ENCODE measurements at regions not wholly inside any gene's neighbourhood (a gene's known extent, or its start where the extent isn't known, plus 50 kb on each side); places are given as distances from the start of the nearest gene placed in this dataset.
A peak's percentile ranks its signal among the peaks of the same experiment; 100 is the strongest.

- no peak overlapping the region for H3T11ph ChIP-seq (ENCODE audit: low read length)
- no peak overlapping the region for H3K56ac ChIP-seq (ENCODE audit: insufficient read length, low read depth, low read length)
- no peaks in the 10 kb centered on the region for H3K36me3 Mint-ChIP-seq (ENCODE audit: insufficient read depth in 1 of 3, low read depth in 3 of 3)
- H3K4ac ChIP-seq (ENCODE audit: low read depth, low read length): no peak overlapping the region
- no peaks in the 10 kb centered on the region for H3K79me1 ChIP-seq (ENCODE audit: insufficient read depth, low read depth, low read length, poor library complexity, severe bottlenecking)
- no peak overlapping the region for H3K4me2 ChIP-seq (ENCODE audit: insufficient read depth, insufficient read length, low read length)
- H2BK15ac ChIP-seq (ENCODE audit: low read depth, low read length): no peak overlapping the region
- H2BK120ac ChIP-seq (ENCODE audit: low read depth, low read length, poor library complexity, severe bottlenecking): no peak overlapping the region
- no peak overlapping the region for H4K5ac ChIP-seq (ENCODE audit: insufficient read length, low read depth, low read length)
- no peak overlapping the region for H3K18ac ChIP-seq (ENCODE audit: insufficient read length, low read depth, low read length)
- H3K9me3 ChIP-seq (ENCODE audit: control insufficient read depth, low read depth, low read length): no peaks in the 10 kb centered on the region
- H2AK5ac ChIP-seq (ENCODE audit: insufficient read length, low read length): no peak overlapping the region
- no peak overlapping the region for H3K9ac ChIP-seq (ENCODE audit: extremely low read depth, insufficient read length, low read length)
- no peak overlapping the region for H4K8ac ChIP-seq (replicated peaks; ENCODE audit: insufficient read length, low read depth, low read length)
- H3K27ac Mint-ChIP-seq: 0 out of 7 replicates have a peak overlapping the region, but pooled peaks of 1 of the 3 experiments have one; percentile 15
- H2BK5ac ChIP-seq (ENCODE audit: insufficient read length, low read length): no peak overlapping the region
- H3K79me2 ChIP-seq (ENCODE audit: insufficient read depth, low read length): no peaks in the 10 kb centered on the region
- H2AFZ ChIP-seq (ENCODE audit: low read length): no peak overlapping the region
- no peak overlapping the region for H2BK12ac ChIP-seq (ENCODE audit: insufficient read length, low read depth, low read length)
- no peak overlapping the region for H3K4me3 Mint-ChIP-seq
- H3K4me1 ChIP-seq (ENCODE audit: insufficient read depth, low read length): no peaks in the 10 kb centered on the region
- no peak for DNase-seq
- H3K9me3 Mint-ChIP-seq: peaks cover 0 to 4% of the 10 kb centered on the region in 2 experiments; a peak in 3 of 5 replicates
- no peak overlapping the region for H2BK20ac ChIP-seq (ENCODE audit: low read depth, low read length, poor library complexity, severe bottlenecking)
- no peak overlapping the region for H3K14ac ChIP-seq (ENCODE audit: insufficient read depth, low read length)
- no peak overlapping the region for H3K27ac ChIP-seq (ENCODE audit: insufficient read length, low read depth, low read length)
- peaks cover 7 to 11% of the 10 kb centered on the region in 2 experiments for H3K4me1 Mint-ChIP-seq
- H3K27me3 Mint-ChIP-seq (ENCODE audit: low read depth): no peaks in the 10 kb centered on the region; the same call in 1 of the 2 replicates
- TF ChIP-seq CTCF (conservative IDR thresholded peaks at IDR 0.05): no peak
- no peaks in the 10 kb centered on the region for H3K27me3 ChIP-seq (ENCODE audit: insufficient read depth, low read length)
- H3K23ac ChIP-seq (ENCODE audit: insufficient read length, low read depth, low read length): no peak overlapping the region
- WGBS (ENCODE audit: extremely low coverage, insufficient read length, low lambda C conversion rate): no CpG with 5 or more reads among the region's 5 CpGs
- H4K91ac ChIP-seq (ENCODE audit: insufficient read length, low read depth, low read length): no peak overlapping the region
- H3K23me2 ChIP-seq (ENCODE audit: insufficient read length, low read depth, low read length, poor library complexity, severe bottlenecking): no peaks in the 10 kb centered on the region
- H4K20me1 ChIP-seq (ENCODE audit: control insufficient read depth, insufficient read depth, insufficient read length): no peaks in the 10 kb centered on the region
Observed at GRCh38 chr9:115340314-115340713, 222.4 kb upstream of the TNC start.
